ENCODE measurements at regions not wholly inside any gene's neighbourhood (a gene's known extent, or its start where the extent isn't known, plus 50 kb on each side); places are given as distances from the start of the nearest gene placed in this dataset.

- Histone ChIP-seq H3K36me3 (ENCODE audit: control insufficient read depth in 2 of 2, insufficient read depth in 2 of 2, low read length in 1 of 2) (no peaks in the 10 kb centered on the region), H3K4me1 (ENCODE audit: control insufficient read depth in 2 of 2, insufficient read depth in 2 of 2, low read length in 2 of 2) (no peaks in the 10 kb centered on the region), H3K27ac (ENCODE audit: low read depth in 1 of 2, low read length in 1 of 2) (no peak overlapping the region), H3K4me3 (ENCODE audit: low read length in 2 of 2) (no peak overlapping the region), H3K9me3 (ENCODE audit: control insufficient read depth in 2 of 2, insufficient read depth in 1 of 2, low read length in 1 of 2) (no peaks in the 10 kb centered on the region), H3K27me3 (ENCODE audit: control insufficient read depth in 2 of 2, insufficient read depth in 1 of 2, low read length in 1 of 2) (no peaks in the 10 kb centered on the region)
- no peak for DNase-seq (ENCODE audit: low read depth in 6 of 9, low spot score in 9 of 9)
- WGBS, result 84% methylated on average over 3 of the region's 3 CpGs
These were observed 543.0 kb downstream of the PLCL1 start for GRCh38 chr2:198347349-198347748.

GRCh38 chr2:198343471-198343870 is 539.1 kb downstream of the PLCL1 start:
- no peak overlapping the region for H3K27ac ChIP-seq (ENCODE audit: low read depth in 1 of 2, low read length in 1 of 2)
- H3K9me3 ChIP-seq (ENCODE audit: control insufficient read depth in 2 of 2, insufficient read depth in 1 of 2, low read length in 1 of 2), result no peaks in the 10 kb centered on the region
- DNase-seq (ENCODE audit: low read depth in 6 of 9, low spot score in 9 of 9), result no peak
- 22% methylated on average over 1 of the region's 1 CpG for WGBS
- no peaks in the 10 kb centered on the region for H3K36me3 ChIP-seq (ENCODE audit: control insufficient read depth in 2 of 2, insufficient read depth in 2 of 2, low read length in 1 of 2)
- H3K27me3 ChIP-seq (ENCODE audit: control insufficient read depth in 2 of 2, insufficient read depth in 1 of 2, low read length in 1 of 2), result peaks cover 0 to 5% of the 10 kb centered on the region in 2 donors
- H3K4me1 ChIP-seq (ENCODE audit: control insufficient read depth in 2 of 2, insufficient read depth in 2 of 2, low read length in 2 of 2), result no peaks in the 10 kb centered on the region
- H3K4me3 ChIP-seq (ENCODE audit: low read length in 2 of 2), result no peak overlapping the region

- H3K36me3 ChIP-seq (ENCODE audit: control insufficient read depth in 2 of 2, insufficient read depth in 2 of 2, low read length in 1 of 2), result no peaks in the 10 kb centered on the region
- no peak overlapping the region for H3K27ac ChIP-seq (ENCODE audit: low read depth in 1 of 2, low read length in 1 of 2)
- no peak overlapping the region for H3K4me3 ChIP-seq (ENCODE audit: low read length in 2 of 2)
- peaks cover 0 to 9% of the 10 kb centered on the region in 2 donors for H3K27me3 ChIP-seq (ENCODE audit: control insufficient read depth in 2 of 2, insufficient read depth in 1 of 2, low read length in 1 of 2)
- DNase-seq (ENCODE audit: low read depth in 6 of 9, low spot score in 9 of 9), result no peak
- no peaks in the 10 kb centered on the region for H3K9me3 ChIP-seq (ENCODE audit: control insufficient read depth in 2 of 2, insufficient read depth in 1 of 2, low read length in 1 of 2)
- WGBS, result 89% methylated on average over 2 of the region's 2 CpGs
- no peaks in the 10 kb centered on the region for H3K4me1 ChIP-seq (ENCODE audit: control insufficient read depth in 2 of 2, insufficient read depth in 2 of 2, low read length in 2 of 2)
These were observed 536.5 kb downstream of the PLCL1 start for GRCh38 chr2:198340846-198341245.

GRCh38 chr2:198339116-198339515 is 534.7 kb downstream of the PLCL1 start:
- DNase-seq (ENCODE audit: low read depth in 6 of 9, low spot score in 9 of 9), result no peak
- H3K4me1 ChIP-seq (ENCODE audit: control insufficient read depth in 2 of 2, insufficient read depth in 2 of 2, low read length in 2 of 2), result no peaks in the 10 kb centered on the region
- no peaks in the 10 kb centered on the region for H3K9me3 ChIP-seq (ENCODE audit: control insufficient read depth in 2 of 2, insufficient read depth in 1 of 2, low read length in 1 of 2)
- WGBS, result 98% methylated on average over 5 of the region's 5 CpGs
- H3K27me3 ChIP-seq (ENCODE audit: control insufficient read depth in 2 of 2, insufficient read depth in 1 of 2, low read length in 1 of 2), result peaks cover 0 to 9% of the 10 kb centered on the region in 2 donors
- no peak overlapping the region for H3K27ac ChIP-seq (ENCODE audit: low read depth in 1 of 2, low read length in 1 of 2)
- H3K36me3 ChIP-seq (ENCODE audit: control insufficient read depth in 2 of 2, insufficient read depth in 2 of 2, low read length in 1 of 2), result no peaks in the 10 kb centered on the region
- H3K4me3 ChIP-seq (ENCODE audit: low read length in 2 of 2), result no peak overlapping the region

- Histone ChIP-seq H3K4me3 (ENCODE audit: low read length in 2 of 2) (no peak overlapping the region), H3K9me3 (ENCODE audit: control insufficient read depth in 2 of 2, insufficient read depth in 1 of 2, low read length in 1 of 2) (no peaks in the 10 kb centered on the region), H3K27me3 (ENCODE audit: control insufficient read depth in 2 of 2, insufficient read depth in 1 of 2, low read length in 1 of 2) (peaks cover 0 to 14% of the 10 kb centered on the region in 2 donors), H3K27ac (ENCODE audit: low read depth in 1 of 2, low read length in 1 of 2) (no peak overlapping the region), H3K4me1 (ENCODE audit: control insufficient read depth in 2 of 2, insufficient read depth in 2 of 2, low read length in 2 of 2) (no peaks in the 10 kb centered on the region), H3K36me3 (ENCODE audit: control insufficient read depth in 2 of 2, insufficient read depth in 2 of 2, low read length in 1 of 2) (no peaks in the 10 kb centered on the region)
- 94% methylated on average over 3 of the region's 3 CpGs for WGBS
- no peak for DNase-seq (ENCODE audit: low read depth in 6 of 9, low spot score in 9 of 9)
These were observed 533.0 kb downstream of the PLCL1 start for GRCh38 chr2:198337368-198337767.

GRCh38 chr2:198328454-198328853 is 524.1 kb downstream of the PLCL1 start:
- Histone ChIP-seq H3K4me1 (ENCODE audit: control insufficient read depth in 2 of 2, insufficient read depth in 2 of 2, low read length in 2 of 2) (no peaks in the 10 kb centered on the region), H3K27ac (ENCODE audit: low read depth in 1 of 2, low read length in 1 of 2) (no peak overlapping the region), H3K4me3 (ENCODE audit: low read length in 2 of 2) (no peak overlapping the region), H3K27me3 (ENCODE audit: control insufficient read depth in 2 of 2, insufficient read depth in 1 of 2, low read length in 1 of 2) (peaks cover 0 to 12% of the 10 kb centered on the region in 2 donors), H3K9me3 (ENCODE audit: control insufficient read depth in 2 of 2, insufficient read depth in 1 of 2, low read length in 1 of 2) (no peaks in the 10 kb centered on the region), H3K36me3 (ENCODE audit: control insufficient read depth in 2 of 2, insufficient read depth in 2 of 2, low read length in 1 of 2) (no peaks in the 10 kb centered on the region)
- WGBS, result 96% methylated on average over 2 of the region's 2 CpGs
- DNase-seq (ENCODE audit: low read depth in 6 of 9, low spot score in 9 of 9), result no peak

GRCh38 chr2:198327526-198327925 is 523.1 kb downstream of the PLCL1 start:
- H3K9me3 ChIP-seq (ENCODE audit: control insufficient read depth in 2 of 2, insufficient read depth in 1 of 2, low read length in 1 of 2), result no peaks in the 10 kb centered on the region
- no peak for DNase-seq (ENCODE audit: low read depth in 6 of 9, low spot score in 9 of 9)
- peaks cover 0 to 9% of the 10 kb centered on the region in 2 donors for H3K27me3 ChIP-seq (ENCODE audit: control insufficient read depth in 2 of 2, insufficient read depth in 1 of 2, low read length in 1 of 2)
- WGBS, result 91% methylated on average over 4 of the region's 4 CpGs
- no peak overlapping the region for H3K27ac ChIP-seq (ENCODE audit: low read depth in 1 of 2, low read length in 1 of 2)
- H3K4me1 ChIP-seq (ENCODE audit: control insufficient read depth in 2 of 2, insufficient read depth in 2 of 2, low read length in 2 of 2), result no peaks in the 10 kb centered on the region
- no peaks in the 10 kb centered on the region for H3K36me3 ChIP-seq (ENCODE audit: control insufficient read depth in 2 of 2, insufficient read depth in 2 of 2, low read length in 1 of 2)
- H3K4me3 ChIP-seq (ENCODE audit: low read length in 2 of 2), result no peak overlapping the region

- H3K36me3 ChIP-seq (ENCODE audit: control insufficient read depth in 2 of 2, insufficient read depth in 2 of 2, low read length in 1 of 2), result no peaks in the 10 kb centered on the region
- H3K4me1 ChIP-seq (ENCODE audit: control insufficient read depth in 2 of 2, insufficient read depth in 2 of 2, low read length in 2 of 2), result no peaks in the 10 kb centered on the region
- H3K4me3 ChIP-seq (ENCODE audit: low read length in 2 of 2), result no peak overlapping the region
- WGBS, result 3% methylated on average over 1 of the region's 1 CpG
- H3K9me3 ChIP-seq (ENCODE audit: control insufficient read depth in 2 of 2, insufficient read depth in 1 of 2, low read length in 1 of 2), result no peaks in the 10 kb centered on the region
- H3K27me3 ChIP-seq (ENCODE audit: control insufficient read depth in 2 of 2, insufficient read depth in 1 of 2, low read length in 1 of 2), result peaks cover 0 to 12% of the 10 kb centered on the region in 2 donors
- peak in 5 of 9 donors; percentile 6 to 66 (median 22) for DNase-seq (ENCODE audit: low read depth in 6 of 9, low spot score in 9 of 9)
- no peak overlapping the region for H3K27ac ChIP-seq (ENCODE audit: low read depth in 1 of 2, low read length in 1 of 2)
These were observed 522.0 kb downstream of the PLCL1 start for GRCh38 chr2:198326431-198326830.

- 93% methylated on average over 2 of the region's 2 CpGs for WGBS
- Histone ChIP-seq H3K9me3 (ENCODE audit: control insufficient read depth in 2 of 2, insufficient read depth in 1 of 2, low read length in 1 of 2) (no peaks in the 10 kb centered on the region), H3K4me3 (ENCODE audit: low read length in 2 of 2) (no peak overlapping the region), H3K27me3 (ENCODE audit: control insufficient read depth in 2 of 2, insufficient read depth in 1 of 2, low read length in 1 of 2) (peaks cover 0 to 11% of the 10 kb centered on the region in 2 donors), H3K4me1 (ENCODE audit: control insufficient read depth in 2 of 2, insufficient read depth in 2 of 2, low read length in 2 of 2) (no peaks in the 10 kb centered on the region), H3K27ac (ENCODE audit: low read depth in 1 of 2, low read length in 1 of 2) (no peak overlapping the region), H3K36me3 (ENCODE audit: control insufficient read depth in 2 of 2, insufficient read depth in 2 of 2, low read length in 1 of 2) (no peaks in the 10 kb centered on the region)
- no peak for DNase-seq (ENCODE audit: low read depth in 6 of 9, low spot score in 9 of 9)
These were observed 521.0 kb downstream of the PLCL1 start for GRCh38 chr2:198325359-198325758.

GRCh38 chr2:198324071-198324470 is 519.7 kb downstream of the PLCL1 start:
- WGBS, result 92% methylated on average over 4 of the region's 4 CpGs
- Histone ChIP-seq H3K27me3 (ENCODE audit: control insufficient read depth in 2 of 2, insufficient read depth in 1 of 2, low read length in 1 of 2) (peaks cover 0 to 11% of the 10 kb centered on the region in 2 donors), H3K9me3 (ENCODE audit: control insufficient read depth in 2 of 2, insufficient read depth in 1 of 2, low read length in 1 of 2) (no peaks in the 10 kb centered on the region)

More at GRCh38 chr2:198324071-198324470, 519.7 kb downstream of the PLCL1 start:
- H3K36me3 ChIP-seq (ENCODE audit: control insufficient read depth in 2 of 2, insufficient read depth in 2 of 2, low read length in 1 of 2), result no peaks in the 10 kb centered on the region
- DNase-seq (ENCODE audit: low read depth in 6 of 9, low spot score in 9 of 9), result no peak
- H3K4me1 ChIP-seq (ENCODE audit: control insufficient read depth in 2 of 2, insufficient read depth in 2 of 2, low read length in 2 of 2), result no peaks in the 10 kb centered on the region
- H3K4me3 ChIP-seq (ENCODE audit: low read length in 2 of 2), result no peak overlapping the region
- no peak overlapping the region for H3K27ac ChIP-seq (ENCODE audit: low read depth in 1 of 2, low read length in 1 of 2)

Measured in thymus (tissue), 11 donors.